Omental fat pad (tissue), 3 donors: ENCODE measurements at regions not wholly inside any gene's neighbourhood (a gene's known extent, or its start where the extent isn't known, plus 50 kb on each side); places are given as distances from the start of the nearest gene placed in this dataset.
"Not testable (repeated sequence)": the region's sequence is repeated elsewhere in the genome, so short reads cannot be mapped to it uniquely, and the experiment has no call there.

ENCODE experiments used
- ATAC-seq: fragments of 150-250 bp; one replicate; pipeline ENCODE4 v1.9.1; 2016; ENCODE audit warnings: mild to moderate bottlenecking, moderate library complexity; ENCODE audit not compliant: low FRiP score
- DNase-seq: peaks from one replicate; pipeline ENCODE4 v3.0.0-alpha.2; 2019; ENCODE audit warnings: low spot score
- CTCF ChIP-seq, 3 donors: fragments of 450-650 bp; IDR thresholded peaks; one replicate each; pipeline ENCODE4 v1.5.1; 2016 to 2017; ENCODE audit warnings: antibody characterized with exemption in 3 of 3, mild to moderate bottlenecking in 3 of 3, moderate library complexity in 2 of 3

GRCh38 chr2:44102790-44103562 is 65.7 kb upstream of the PPM1B start:
- DNase-seq (no peak), ATAC-seq (no peak)
- TF ChIP-seq CTCF (IDR thresholded peaks at IDR 0.05) = no peak

GRCh38 chr2:44103639-44104038 is 65.0 kb upstream of the PPM1B start:
- no peak for TF ChIP-seq CTCF (IDR thresholded peaks at IDR 0.05)
- ATAC-seq (no peak), DNase-seq (no peak)

- ATAC-seq (no peak), DNase-seq (no peak)
- no peak for TF ChIP-seq CTCF (IDR thresholded peaks at IDR 0.05)
Measured at GRCh38 chr2:44104855-44105271, 63.8 kb upstream of the PPM1B start.

GRCh38 chr2:44106509-44106908 is 62.2 kb upstream of the PPM1B start:
- not testable (repeated sequence) for ATAC-seq, DNase-seq

GRCh38 chr2:44107086-44107740 is 61.5 kb upstream of the PPM1B start:
- no peak for TF ChIP-seq CTCF (IDR thresholded peaks at IDR 0.05)
- no peak for DNase-seq
- ATAC-seq = no peak

- no peak for TF ChIP-seq CTCF (IDR thresholded peaks at IDR 0.05)
- ATAC-seq (no peak), DNase-seq (no peak)
Measured at GRCh38 chr2:44107974-44108373, 60.7 kb upstream of the PPM1B start.

GRCh38 chr2:44109166-44109565 is 59.5 kb upstream of the PPM1B start:
- no peak for TF ChIP-seq CTCF (IDR thresholded peaks at IDR 0.05)
- no peak for DNase-seq
- no peak for ATAC-seq
